NCI-H146 treated with DMSO at 0.1 percent for 48 hours (cell line): ENCODE measurements at regions not wholly inside any gene's neighbourhood (a gene's known extent, or its start where the extent isn't known, plus 50 kb on each side); places are given as distances from the start of the nearest gene placed in this dataset.
"Not testable (repeated sequence)": the region's sequence is repeated elsewhere in the genome, so short reads cannot be mapped to it uniquely, and the experiment has no call there.

Source experiments
- DNase-seq: peaks from one replicate; lab custom pipeline; 2025; ENCODE audit not compliant: unreplicated experiment; lab: John Stamatoyannopoulos, UW

DNA sequence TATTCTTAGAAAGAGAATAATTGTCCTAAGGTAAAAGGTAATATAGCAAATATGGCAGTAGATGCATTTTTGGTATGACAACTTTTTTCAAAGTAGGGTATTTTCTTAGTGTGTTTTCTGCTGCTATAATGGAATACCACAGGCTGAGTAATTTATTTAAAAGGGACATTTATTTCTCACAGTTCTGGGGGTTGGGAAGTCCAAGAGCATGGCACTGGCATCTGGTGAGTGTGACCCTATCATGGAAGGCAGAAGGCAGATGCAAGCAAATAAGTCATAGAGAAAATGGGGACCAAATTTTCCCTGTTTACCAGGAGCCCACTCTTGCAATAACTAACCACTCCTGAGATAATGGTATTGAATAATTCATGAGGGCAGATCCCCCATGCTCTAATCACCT lies 922.5 kb upstream of the MAN1A1 start:
- DNase-seq: no peak

GRCh38 chr6:120268256-120268655 lies 918.7 kb upstream of the MAN1A1 start:
- DNase-seq: not testable (repeated sequence)

- no peak for DNase-seq
Observed at GRCh38 chr6:120262354-120262753, 912.8 kb upstream of the MAN1A1 start.

- no peak for DNase-seq
Observed at GRCh38 chr6:120260636-120261035, 911.1 kb upstream of the MAN1A1 start.

- DNase-seq: no peak
Observed at GRCh38 chr6:120254651-120255050, 905.1 kb upstream of the MAN1A1 start.

DNA sequence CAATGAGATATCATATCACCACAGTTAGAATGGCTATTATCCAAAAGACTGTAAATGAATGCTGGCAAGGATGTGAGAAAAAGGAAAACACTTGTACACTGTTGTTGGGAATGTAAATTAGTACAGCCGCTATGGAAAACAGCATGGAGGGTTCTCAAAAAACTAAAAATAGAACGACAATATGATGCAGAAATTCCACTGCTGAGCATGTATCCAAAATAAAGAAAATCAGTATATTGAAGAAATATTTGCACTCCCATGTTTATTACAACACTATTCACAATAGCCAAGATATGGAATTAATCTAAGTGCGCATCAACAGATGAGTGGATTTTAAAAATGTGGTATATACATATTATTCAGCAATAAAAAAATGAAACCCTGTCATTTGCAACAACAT lies 898.9 kb upstream of the MAN1A1 start:
- no peak for DNase-seq

DNA sequence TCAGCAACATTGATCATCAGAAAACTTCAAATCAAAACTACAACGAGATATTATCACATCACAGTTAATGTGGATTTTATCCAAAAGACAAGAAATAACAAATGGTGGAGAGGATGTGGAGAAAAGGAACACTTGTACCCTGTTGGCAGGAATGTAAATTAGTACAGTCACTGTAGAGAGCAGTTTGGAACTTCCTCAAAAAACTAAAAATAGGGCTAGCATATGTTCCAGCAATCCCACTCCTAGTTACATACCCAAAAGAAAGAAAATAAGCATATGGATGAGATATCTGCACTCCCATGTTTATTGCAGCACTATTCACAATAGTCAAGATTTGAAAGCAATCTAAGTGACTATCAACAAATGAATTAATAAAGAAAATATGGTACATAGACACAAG lies 887.7 kb upstream of the MAN1A1 start:
- DNase-seq: no peak

DNA sequence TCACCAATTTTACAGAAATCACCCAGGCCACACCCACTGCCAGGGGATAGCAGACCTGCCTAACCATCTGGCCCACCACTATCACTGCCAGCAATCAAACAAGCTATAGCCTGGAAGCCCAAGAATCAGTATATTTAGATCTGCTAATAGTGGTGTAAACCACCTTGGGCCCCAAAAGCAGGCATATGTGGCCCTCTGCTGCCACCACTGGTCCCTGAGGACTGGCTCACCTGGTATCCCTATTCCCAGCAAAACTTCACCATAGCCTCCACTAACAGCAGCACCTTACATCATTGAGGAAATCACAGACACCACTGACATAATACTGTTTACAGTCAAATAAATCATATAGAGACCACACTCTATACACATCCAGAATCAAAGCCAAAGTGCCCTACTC lies 880.4 kb upstream of the MAN1A1 start:
- no peak for DNase-seq

DNA sequence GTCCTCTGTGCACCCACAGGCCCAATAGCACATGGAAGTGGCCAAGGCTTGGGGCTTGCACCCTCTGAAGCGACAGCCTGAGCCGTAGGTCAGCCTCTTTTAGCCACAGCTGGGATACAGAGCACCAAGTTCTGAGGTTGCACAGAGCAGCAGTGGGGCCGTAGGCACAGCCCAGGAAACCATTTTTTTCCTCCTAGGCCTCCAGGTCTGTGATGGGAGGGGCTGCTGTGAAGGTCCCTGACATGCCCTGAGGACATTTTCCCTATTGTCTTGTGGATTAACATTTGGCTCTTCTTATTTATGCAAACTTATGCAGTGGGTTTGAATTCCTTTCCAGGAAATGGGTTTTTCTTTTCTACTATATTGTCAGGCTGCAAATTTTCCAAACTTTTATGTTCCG lies 878.7 kb upstream of the MAN1A1 start:
- no peak for DNase-seq

DNA sequence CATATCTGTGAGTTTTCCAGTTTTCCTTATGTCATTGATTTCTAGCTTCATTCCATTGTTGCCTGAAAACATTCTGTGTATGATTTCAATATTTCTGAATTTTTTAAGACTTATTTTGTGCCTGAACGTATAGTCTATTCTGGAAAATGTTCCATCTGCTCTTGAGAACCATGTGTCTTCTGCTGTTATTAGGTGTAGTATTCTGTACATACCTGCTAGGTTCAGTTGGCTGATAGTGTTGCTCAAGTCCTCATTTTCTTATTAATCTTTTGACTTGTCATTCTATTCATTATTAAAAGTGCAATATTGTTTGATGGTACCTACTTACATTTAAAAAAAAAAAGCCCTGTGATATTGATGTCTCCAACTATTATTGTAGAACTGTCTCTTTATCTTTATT lies 869.8 kb upstream of the MAN1A1 start:
- no peak for DNase-seq

- DNase-seq: no peak
Observed at GRCh38 chr6:120214088-120214499, 864.5 kb upstream of the MAN1A1 start.

DNA sequence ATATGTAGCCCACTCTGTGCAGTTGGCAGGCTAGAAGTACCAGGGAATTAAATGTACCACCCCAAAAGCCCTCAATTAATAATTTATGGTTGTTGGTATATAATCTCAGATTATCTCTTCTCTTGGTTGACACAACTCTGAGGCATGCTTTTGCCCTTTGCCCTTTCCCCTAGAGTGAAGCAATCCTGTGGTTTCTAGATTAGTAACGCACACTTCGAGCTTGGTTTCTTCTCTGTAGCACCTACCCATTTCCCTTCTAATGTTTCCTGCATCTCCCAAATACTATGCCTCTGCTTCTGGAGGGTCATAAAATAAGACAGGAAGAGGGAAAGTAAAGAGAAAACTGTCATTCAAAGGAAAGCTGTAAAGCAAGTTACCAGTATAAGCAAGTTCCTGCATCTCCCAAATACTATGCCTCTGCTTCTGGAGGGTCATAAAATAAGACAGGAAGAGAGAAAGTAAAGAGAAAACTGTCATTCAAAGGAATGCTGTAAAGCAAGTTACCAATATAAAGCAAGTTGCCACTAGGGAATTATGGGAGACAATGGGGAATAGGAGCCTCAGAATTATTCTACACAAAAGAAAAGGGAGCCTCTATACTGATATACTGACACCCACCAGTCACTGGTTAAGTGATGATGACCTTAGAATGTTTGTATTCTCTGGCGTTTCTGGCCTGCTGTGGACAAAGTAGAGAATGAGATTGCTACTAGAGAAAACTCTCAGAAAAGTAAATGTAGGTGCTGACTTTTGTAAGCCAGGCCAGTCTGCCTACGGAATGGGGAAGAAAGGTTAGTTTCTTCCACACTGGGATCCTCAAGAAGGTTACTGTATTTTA lies 862.6 kb upstream of the MAN1A1 start:
- no peak for DNase-seq

- no peak for DNase-seq
Observed at GRCh38 chr6:120202878-120203277, 853.3 kb upstream of the MAN1A1 start.

DNA sequence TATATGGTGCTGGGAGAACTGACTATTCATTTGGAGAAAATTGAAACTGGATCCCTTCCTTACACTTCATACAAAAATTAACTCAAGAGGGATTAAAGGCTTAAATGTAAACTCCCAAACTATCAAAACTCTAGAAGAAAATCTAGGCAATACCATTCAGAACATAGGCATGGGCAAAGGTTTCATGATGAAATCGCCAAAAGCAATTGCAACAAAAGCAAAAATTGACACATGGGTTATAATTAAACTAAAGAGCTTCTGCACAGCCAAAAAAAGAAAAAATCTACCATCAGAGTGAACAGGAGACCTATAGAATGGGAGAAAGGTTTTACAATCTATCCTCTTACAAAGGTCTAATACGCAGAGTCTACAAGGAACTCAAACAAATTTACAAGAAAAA lies 851.3 kb upstream of the MAN1A1 start:
- no peak for DNase-seq

GRCh38 chr6:120198033-120198432 lies 848.5 kb upstream of the MAN1A1 start:
- no peak for DNase-seq

- DNase-seq: no peak
Observed at GRCh38 chr6:120186080-120186479, 836.5 kb upstream of the MAN1A1 start.

- DNase-seq: no peak
Observed at GRCh38 chr6:120173250-120173649, 823.7 kb upstream of the MAN1A1 start.

- DNase-seq: no peak
Observed at GRCh38 chr6:120164531-120164930, 815.0 kb upstream of the MAN1A1 start.

- no peak for DNase-seq
Observed at GRCh38 chr6:120157873-120158272, 808.3 kb upstream of the MAN1A1 start.

- no peak for DNase-seq
Observed at GRCh38 chr6:120147071-120147871, 797.7 kb upstream of the MAN1A1 start.

DNA sequence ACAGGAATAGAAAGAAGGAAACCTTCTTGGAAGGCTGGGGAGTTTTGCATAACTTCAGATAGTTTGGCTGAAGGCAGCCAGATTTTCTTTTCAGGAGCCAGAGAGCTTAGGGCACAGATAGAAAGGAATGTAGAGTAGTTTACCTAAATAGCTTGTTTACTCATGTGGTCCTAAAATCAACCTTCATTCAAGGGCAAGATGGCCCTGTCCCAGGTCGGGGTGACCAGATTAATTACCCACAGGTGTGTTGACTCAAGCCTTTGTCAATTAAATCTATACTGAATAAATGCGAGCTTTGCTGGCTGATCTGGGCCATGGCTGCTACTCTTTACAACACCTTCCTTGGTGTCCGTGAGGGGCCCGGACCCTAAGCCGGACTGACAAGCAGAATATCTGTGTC lies 792.0 kb upstream of the MAN1A1 start:
- no peak for DNase-seq

GRCh38 chr6:120137492-120137891 lies 787.9 kb upstream of the MAN1A1 start:
- no peak for DNase-seq
